DND-41 (cell line): ENCODE measurements at regions not wholly inside any gene's neighbourhood (a gene's known extent, or its start where the extent isn't known, plus 50 kb on each side); places are given as distances from the start of the nearest gene placed in this dataset.

Source experiments
- ATAC-seq: fragments of 200-7000 bp; cut with Tn5 transposase; 3 replicates; pipeline ENCODE4 v1.9.1; 2021; ENCODE audit warnings: low read depth; ENCODE audit not compliant: insufficient read depth
- DNase-seq: peaks from one replicate; pipeline ENCODE4 v3.0.0-alpha.2; 2020
- H2AFZ ChIP-seq: 2 replicates; pipeline ENCODE4 v1.6.0; 2012; ENCODE audit warnings: low read depth, low read length
- H3K27ac ChIP-seq: 2 replicates; pipeline ENCODE4 v1.5.1; 2012; ENCODE audit warnings: low read length, inconsistent platforms
- H3K27me3 ChIP-seq: fragments of 200-600 bp; sonication (generic); 2 replicates; pipeline ENCODE4 v1.6.0; 2012; ENCODE audit warnings: low read length, mild to moderate bottlenecking, inconsistent platforms; ENCODE audit not compliant: insufficient read depth, poor library complexity
- H3K36me3 ChIP-seq: 2 replicates; pipeline ENCODE4 v1.5.1; 2012; ENCODE audit warnings: low read length, inconsistent platforms; ENCODE audit not compliant: insufficient read depth
- H3K4me1 ChIP-seq: 2 replicates; pipeline ENCODE4 v1.5.1; 2012; ENCODE audit warnings: mild to moderate bottlenecking, low read length; ENCODE audit not compliant: insufficient read depth
- H3K4me2 ChIP-seq: 2 replicates; pipeline ENCODE4 v1.6.0; 2012; ENCODE audit warnings: mild to moderate bottlenecking, moderate library complexity, low read length, inconsistent platforms; ENCODE audit not compliant: insufficient read depth
- H3K4me3 ChIP-seq, 2 experiments: fragments of 200-600 bp in 1 of 2; shearing (Covaris generic) in 1 of 2; 2 replicates each; pipeline ENCODE4 v1.5.1; 2012 to 2016; ENCODE audit warnings: inconsistent platforms in 2 of 2, low read length in 2 of 2, mild to moderate bottlenecking in 2 of 2, low read depth in 1 of 2, moderate library complexity in 1 of 2
- H3K79me2 ChIP-seq: 2 replicates; pipeline ENCODE4 v1.6.0; 2012; ENCODE audit warnings: low read length, inconsistent platforms; ENCODE audit not compliant: insufficient read depth
- H3K9ac ChIP-seq: 2 replicates; pipeline ENCODE4 v1.6.0; 2012; ENCODE audit warnings: low read depth, mild to moderate bottlenecking, inconsistent platforms, low read length, moderate library complexity
- H3K9me3 ChIP-seq: 2 replicates; pipeline ENCODE4 v1.5.1; 2012; ENCODE audit warnings: low read length, moderate library complexity, mild to moderate bottlenecking, inconsistent platforms; ENCODE audit not compliant: insufficient read depth, severe bottlenecking
- H4K20me1 ChIP-seq: 2 replicates; pipeline ENCODE4 v1.6.0; 2012; ENCODE audit warnings: low read length; ENCODE audit not compliant: insufficient read depth
- EZH2 ChIP-seq: IDR thresholded peaks from 3 replicates; pipeline ENCODE4 v1.6.1; 2012; ENCODE audit warnings: borderline replicate concordance, low read depth, mild to moderate bottlenecking, moderate library complexity, low read length, inconsistent platforms; ENCODE audit not compliant: severe bottlenecking
- TF ChIP-seq, protein P1 (sequence below): IDR thresholded peaks from 2 replicates; pipeline ENCODE4 v1.5.1; 2012; ENCODE audit warnings: borderline replicate concordance, low read length, moderate library complexity, mild to moderate bottlenecking; ENCODE audit not compliant: poor library complexity, severe bottlenecking; ENCODE audit errors: extremely low read depth

DNA sequence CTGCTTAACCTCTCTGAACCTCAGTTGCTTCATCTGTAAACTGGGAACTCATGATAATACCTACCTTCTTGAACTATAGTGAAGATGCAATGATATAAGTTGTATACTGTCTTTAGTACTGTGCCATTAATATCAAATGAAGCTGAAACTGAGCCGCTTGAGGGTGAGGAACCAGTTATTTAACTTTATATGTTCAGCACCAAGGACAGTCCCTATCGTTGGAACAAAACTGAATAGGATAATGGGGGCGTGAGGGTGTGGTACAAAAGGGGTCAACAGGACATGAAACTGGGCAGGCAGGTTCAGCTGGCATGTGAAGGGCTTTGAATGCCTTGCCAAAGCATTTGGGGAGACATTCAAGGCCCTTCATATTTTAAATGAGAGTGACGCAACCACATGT is 112.6 kb downstream of the C11orf91 start:
- no peak for DNase-seq
- Histone ChIP-seq H3K4me3 (no peak overlapping the region), H3K79me2 (no peaks in the 10 kb centered on the region), H3K9me3 (no peaks in the 10 kb centered on the region), H3K27me3 (no peaks in the 10 kb centered on the region), H3K27ac (no peak overlapping the region), H4K20me1 (no peaks in the 10 kb centered on the region), H3K4me1 (no peaks in the 10 kb centered on the region), H2AFZ (no peak overlapping the region), H3K36me3 (no peaks in the 10 kb centered on the region), H3K4me2 (no peak overlapping the region), H3K9ac (no peak overlapping the region)
- ATAC-seq, result no peak
- TF ChIP-seq, protein P1, sequence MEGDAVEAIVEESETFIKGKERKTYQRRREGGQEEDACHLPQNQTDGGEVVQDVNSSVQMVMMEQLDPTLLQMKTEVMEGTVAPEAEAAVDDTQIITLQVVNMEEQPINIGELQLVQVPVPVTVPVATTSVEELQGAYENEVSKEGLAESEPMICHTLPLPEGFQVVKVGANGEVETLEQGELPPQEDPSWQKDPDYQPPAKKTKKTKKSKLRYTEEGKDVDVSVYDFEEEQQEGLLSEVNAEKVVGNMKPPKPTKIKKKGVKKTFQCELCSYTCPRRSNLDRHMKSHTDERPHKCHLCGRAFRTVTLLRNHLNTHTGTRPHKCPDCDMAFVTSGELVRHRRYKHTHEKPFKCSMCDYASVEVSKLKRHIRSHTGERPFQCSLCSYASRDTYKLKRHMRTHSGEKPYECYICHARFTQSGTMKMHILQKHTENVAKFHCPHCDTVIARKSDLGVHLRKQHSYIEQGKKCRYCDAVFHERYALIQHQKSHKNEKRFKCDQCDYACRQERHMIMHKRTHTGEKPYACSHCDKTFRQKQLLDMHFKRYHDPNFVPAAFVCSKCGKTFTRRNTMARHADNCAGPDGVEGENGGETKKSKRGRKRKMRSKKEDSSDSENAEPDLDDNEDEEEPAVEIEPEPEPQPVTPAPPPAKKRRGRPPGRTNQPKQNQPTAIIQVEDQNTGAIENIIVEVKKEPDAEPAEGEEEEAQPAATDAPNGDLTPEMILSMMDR, result no peak
- no peak for TF ChIP-seq EZH2

DNA sequence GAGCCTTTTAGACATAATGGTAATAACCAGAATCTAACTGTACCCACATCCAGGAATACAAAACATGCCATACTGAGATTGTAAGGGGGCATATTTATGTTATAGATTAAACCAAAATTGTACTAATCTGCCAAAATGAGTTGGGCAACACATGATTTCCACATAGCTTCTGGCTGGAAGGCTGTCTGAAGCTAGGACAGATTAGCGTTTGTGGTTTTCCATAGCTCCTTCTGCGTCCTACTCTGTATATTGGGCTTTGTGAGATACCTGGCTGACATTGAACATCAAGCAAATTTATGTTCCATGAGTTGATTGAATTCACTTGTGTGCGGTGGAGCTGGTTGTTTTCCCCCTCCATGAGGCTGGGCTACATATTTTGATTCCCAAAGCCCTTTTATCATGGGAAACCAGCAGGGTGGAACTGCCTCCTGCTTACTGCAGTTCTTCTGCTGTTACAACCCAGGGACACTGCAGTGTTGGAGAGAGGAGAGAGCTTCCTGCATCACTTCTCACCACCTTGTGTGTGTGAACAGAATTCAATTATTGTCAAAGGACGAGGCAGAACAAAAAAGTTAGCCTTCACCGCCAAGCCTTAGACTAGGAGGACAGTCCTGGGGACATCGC is 114.9 kb downstream of the C11orf91 start:
- Histone ChIP-seq H3K36me3 (no peaks in the 10 kb centered on the region), H2AFZ (no peak overlapping the region), H3K27ac (no peak overlapping the region), H3K4me2 (no peak overlapping the region), H4K20me1 (no peaks in the 10 kb centered on the region), H3K4me1 (no peaks in the 10 kb centered on the region), H3K9me3 (no peaks in the 10 kb centered on the region), H3K9ac (no peak overlapping the region), H3K79me2 (no peaks in the 10 kb centered on the region), H3K4me3 (no peak overlapping the region), H3K27me3 (no peaks in the 10 kb centered on the region)
- DNase-seq, result no peak
- no peak for ATAC-seq
- TF ChIP-seq, protein P1, result no peak
- TF ChIP-seq EZH2, result no peak

DNA sequence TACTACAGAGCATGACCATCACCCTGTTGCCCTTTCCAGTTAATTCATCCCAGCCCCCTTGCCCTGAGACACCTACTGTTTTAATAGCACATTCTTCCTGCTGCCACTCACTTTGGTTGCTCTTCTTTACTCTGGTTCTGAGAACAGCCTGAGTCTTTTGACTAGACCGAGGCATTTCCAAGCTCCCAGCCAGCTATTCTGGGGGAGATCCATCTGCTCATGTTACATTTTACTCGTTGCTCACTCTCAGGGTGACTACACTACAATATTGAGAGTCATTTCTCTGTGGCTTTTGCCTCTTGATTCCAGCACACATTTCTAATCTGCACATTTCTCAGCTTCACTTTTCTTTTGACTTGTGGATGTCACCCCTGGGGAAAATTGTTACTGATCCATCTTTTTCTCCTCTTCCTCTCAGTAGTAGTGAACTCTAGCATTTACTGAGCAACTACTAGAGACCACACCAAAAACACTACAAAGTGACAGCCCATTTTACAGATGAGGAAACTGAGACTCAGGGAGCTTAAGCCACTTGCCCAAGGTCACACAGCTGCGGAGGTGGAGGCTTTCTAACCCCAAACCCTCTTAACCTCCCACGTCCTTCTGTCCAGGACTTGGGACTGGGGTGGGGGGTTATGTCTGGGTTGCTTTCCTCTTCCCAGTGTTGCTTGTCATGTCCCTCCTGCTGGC is 117.8 kb downstream of the C11orf91 start:
- Histone ChIP-seq H3K4me2 (no peak overlapping the region), H3K9me3 (no peaks in the 10 kb centered on the region), H3K27me3 (no peaks in the 10 kb centered on the region), H2AFZ (no peak overlapping the region), H3K4me1 (no peaks in the 10 kb centered on the region), H3K79me2 (no peaks in the 10 kb centered on the region), H3K36me3 (no peaks in the 10 kb centered on the region), H3K27ac (no peak overlapping the region), H3K4me3 (no peak overlapping the region), H4K20me1 (no peaks in the 10 kb centered on the region), H3K9ac (no peak overlapping the region)
- DNase-seq (no peak), ATAC-seq (no peak)
- TF ChIP-seq EZH2, result no peak
- TF ChIP-seq, protein P1, result no peak
